AG09309 (cell line): ENCODE measurements at regions not wholly inside any gene's neighbourhood (a gene's known extent, or its start where the extent isn't known, plus 50 kb on each side); places are given as distances from the start of the nearest gene placed in this dataset.
A peak's percentile ranks its signal among the peaks of the same experiment; 100 is the strongest.

ENCODE experiments used
- DNase-seq: peaks from one replicate; pipeline ENCODE4 v3.0.0-alpha.2; 2010; ENCODE audit warnings: low read depth
- H3K4me3 ChIP-seq: 2 replicates; pipeline ENCODE4 v1.5.1; 2011; ENCODE audit warnings: mild to moderate bottlenecking, low read depth, low read length, moderate library complexity; ENCODE audit not compliant: control insufficient read depth
- TF ChIP-seq, protein P1 (sequence below): IDR thresholded peaks from 2 replicates; pipeline ENCODE4 v1.5.1; 2011; ENCODE audit warnings: mild to moderate bottlenecking, low read depth, low read length, inconsistent platforms; ENCODE audit not compliant: insufficient read depth, control insufficient read depth; ENCODE audit errors: missing control alignments

DNA sequence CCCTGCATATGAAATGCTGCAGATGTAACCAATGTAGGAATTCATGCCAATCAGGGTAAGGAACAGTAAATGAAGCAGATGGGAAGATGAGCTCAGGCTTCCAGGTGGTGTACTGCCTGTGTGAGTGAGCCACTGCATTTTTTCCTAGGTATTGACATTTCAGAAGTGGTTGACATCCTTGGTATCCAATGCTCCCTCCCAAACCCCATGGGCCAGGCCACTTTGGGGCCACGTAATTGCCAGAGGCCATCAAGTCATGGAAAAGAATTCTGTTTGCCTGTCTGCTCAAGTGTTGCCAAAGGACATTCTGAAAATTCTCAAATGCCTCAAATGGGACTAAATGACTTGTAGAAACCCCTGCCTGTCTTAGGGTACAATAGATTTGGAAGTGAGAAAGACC is 384.6 kb downstream of the GATA3 start:
- TF ChIP-seq, protein P1, sequence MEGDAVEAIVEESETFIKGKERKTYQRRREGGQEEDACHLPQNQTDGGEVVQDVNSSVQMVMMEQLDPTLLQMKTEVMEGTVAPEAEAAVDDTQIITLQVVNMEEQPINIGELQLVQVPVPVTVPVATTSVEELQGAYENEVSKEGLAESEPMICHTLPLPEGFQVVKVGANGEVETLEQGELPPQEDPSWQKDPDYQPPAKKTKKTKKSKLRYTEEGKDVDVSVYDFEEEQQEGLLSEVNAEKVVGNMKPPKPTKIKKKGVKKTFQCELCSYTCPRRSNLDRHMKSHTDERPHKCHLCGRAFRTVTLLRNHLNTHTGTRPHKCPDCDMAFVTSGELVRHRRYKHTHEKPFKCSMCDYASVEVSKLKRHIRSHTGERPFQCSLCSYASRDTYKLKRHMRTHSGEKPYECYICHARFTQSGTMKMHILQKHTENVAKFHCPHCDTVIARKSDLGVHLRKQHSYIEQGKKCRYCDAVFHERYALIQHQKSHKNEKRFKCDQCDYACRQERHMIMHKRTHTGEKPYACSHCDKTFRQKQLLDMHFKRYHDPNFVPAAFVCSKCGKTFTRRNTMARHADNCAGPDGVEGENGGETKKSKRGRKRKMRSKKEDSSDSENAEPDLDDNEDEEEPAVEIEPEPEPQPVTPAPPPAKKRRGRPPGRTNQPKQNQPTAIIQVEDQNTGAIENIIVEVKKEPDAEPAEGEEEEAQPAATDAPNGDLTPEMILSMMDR = no peak
- no peak overlapping the region for H3K4me3 ChIP-seq
- no peak for DNase-seq

- TF ChIP-seq, protein P1 = peak; percentile 8
- no peak for DNase-seq
- no peak overlapping the region for H3K4me3 ChIP-seq
Observed at GRCh38 chr10:8444630-8445029, 390.1 kb downstream of the GATA3 start.

DNA sequence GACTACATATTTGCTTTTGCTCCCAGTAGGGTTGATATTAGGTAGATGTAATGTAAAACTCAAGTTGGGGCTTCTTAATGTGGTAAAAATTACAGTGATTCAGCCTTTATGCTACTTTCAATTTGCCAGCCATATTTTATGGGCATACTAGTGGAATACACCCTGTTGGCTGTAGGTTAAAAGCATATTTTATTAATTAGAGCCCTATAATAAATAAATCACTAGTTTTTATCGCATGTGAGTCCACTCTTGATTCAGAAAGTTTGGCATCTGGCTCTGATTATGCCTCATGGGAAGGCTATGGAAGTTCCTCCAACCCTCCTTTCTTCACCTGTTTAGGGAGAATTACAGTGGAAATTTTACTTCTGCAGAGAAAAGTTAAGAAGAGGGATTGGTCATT is 390.9 kb downstream of the GATA3 start:
- no peak for DNase-seq
- TF ChIP-seq, protein P1 = no peak
- H3K4me3 ChIP-seq = no peak overlapping the region

GRCh38 chr10:8449909-8450308 is 395.4 kb downstream of the GATA3 start:
- DNase-seq = no peak
- no peak overlapping the region for H3K4me3 ChIP-seq
- TF ChIP-seq, protein P1 = no peak

- TF ChIP-seq, protein P1 = no peak
- no peak overlapping the region; the same call in 1 of the 2 replicates for H3K4me3 ChIP-seq
- peak; percentile 5 for DNase-seq
Observed at GRCh38 chr10:8453587-8453986, 399.1 kb downstream of the GATA3 start.

DNA sequence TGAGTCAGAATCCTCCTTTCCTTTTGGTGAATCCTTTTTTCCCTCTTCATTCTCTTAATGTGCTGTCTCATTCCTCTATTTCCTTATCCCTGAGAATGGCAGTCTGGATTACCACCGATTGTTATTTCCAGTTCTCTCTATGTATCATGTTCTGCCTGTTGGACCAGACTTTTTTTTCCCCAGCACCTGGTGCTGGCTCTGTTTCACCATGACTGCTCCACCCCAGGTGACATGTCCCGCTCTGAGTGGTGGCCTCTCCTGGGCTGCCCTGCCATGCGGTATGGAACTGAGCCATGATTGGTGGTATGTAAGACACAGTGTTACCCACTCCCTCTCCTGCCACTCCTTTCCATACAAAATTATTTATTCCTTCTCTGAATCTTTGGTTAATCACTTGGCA is 399.9 kb downstream of the GATA3 start:
- TF ChIP-seq, protein P1 = no peak
- no peak for DNase-seq
- H3K4me3 ChIP-seq = no peak overlapping the region

- no peak for DNase-seq
- TF ChIP-seq, protein P1 = no peak
Observed at GRCh38 chr10:8455181-8455580, 400.7 kb downstream of the GATA3 start.

More at GRCh38 chr10:8455181-8455580, 400.7 kb downstream of the GATA3 start:
- H3K4me3 ChIP-seq = no peak overlapping the region
